Choroid plexus epithelial cell (primary cell): ENCODE measurements at regions not wholly inside any gene's neighbourhood (a gene's known extent, or its start where the extent isn't known, plus 50 kb on each side); places are given as distances from the start of the nearest gene placed in this dataset.

Experiments
- DNase-seq: peaks from one replicate; pipeline ENCODE4 v3.0.0-alpha.2; 2010; ENCODE audit warnings: low read depth
- H3K4me3 ChIP-seq: 2 replicates; pipeline ENCODE4 v1.5.1; 2011; ENCODE audit warnings: low read depth, mild to moderate bottlenecking, control low read depth, low read length, moderate library complexity
- TF ChIP-seq, protein P1 (sequence below): conservative IDR thresholded peaks from 2 replicates; pipeline ENCODE4 v1.5.1; 2011; ENCODE audit warnings: low read depth, mild to moderate bottlenecking, control low read depth, inconsistent platforms, low read length, moderate library complexity

DNA sequence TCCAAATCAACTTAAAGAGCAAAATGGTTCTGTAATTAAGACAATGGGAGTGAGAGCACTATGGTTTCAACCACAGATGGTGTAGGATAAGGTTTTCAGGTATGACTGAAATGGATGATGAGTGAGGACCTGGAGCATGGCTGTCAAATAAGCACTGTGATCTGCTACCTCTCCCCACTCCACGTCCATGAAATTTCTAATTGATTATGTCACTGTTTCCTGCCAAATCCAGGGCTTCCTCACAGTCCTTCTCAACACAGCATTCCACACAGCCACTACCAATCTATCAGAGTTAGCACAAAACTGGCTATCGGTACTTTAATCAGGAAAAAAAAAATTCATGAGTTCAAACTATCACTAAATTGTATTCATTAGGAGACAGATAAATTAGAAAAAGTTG lies 420.4 kb upstream of the WWC1 start:
- TF ChIP-seq, protein P1, sequence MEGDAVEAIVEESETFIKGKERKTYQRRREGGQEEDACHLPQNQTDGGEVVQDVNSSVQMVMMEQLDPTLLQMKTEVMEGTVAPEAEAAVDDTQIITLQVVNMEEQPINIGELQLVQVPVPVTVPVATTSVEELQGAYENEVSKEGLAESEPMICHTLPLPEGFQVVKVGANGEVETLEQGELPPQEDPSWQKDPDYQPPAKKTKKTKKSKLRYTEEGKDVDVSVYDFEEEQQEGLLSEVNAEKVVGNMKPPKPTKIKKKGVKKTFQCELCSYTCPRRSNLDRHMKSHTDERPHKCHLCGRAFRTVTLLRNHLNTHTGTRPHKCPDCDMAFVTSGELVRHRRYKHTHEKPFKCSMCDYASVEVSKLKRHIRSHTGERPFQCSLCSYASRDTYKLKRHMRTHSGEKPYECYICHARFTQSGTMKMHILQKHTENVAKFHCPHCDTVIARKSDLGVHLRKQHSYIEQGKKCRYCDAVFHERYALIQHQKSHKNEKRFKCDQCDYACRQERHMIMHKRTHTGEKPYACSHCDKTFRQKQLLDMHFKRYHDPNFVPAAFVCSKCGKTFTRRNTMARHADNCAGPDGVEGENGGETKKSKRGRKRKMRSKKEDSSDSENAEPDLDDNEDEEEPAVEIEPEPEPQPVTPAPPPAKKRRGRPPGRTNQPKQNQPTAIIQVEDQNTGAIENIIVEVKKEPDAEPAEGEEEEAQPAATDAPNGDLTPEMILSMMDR = no peak
- H3K4me3 ChIP-seq = no peak overlapping the region
- DNase-seq = no peak

DNA sequence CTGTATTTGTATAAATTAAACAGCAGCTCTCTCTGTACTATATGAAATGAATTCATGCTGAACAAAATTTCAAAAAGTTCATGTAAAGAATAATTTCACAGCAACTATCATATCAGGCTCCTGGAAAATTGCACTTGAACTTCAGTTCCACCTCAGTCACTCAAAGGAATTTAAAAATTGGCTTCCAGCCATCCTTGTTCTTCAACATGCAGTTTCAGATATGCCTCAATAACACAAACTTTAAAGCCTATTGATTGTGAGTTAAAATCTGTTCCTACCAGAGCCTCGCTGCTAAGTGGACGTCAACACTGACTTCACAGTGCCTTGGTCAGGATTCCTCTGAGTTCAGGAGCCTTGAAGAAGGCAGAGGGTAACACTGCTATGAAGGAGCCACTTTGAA lies 418.7 kb upstream of the WWC1 start:
- TF ChIP-seq, protein P1 = no peak
- peak; percentile 15 for DNase-seq

DNA sequence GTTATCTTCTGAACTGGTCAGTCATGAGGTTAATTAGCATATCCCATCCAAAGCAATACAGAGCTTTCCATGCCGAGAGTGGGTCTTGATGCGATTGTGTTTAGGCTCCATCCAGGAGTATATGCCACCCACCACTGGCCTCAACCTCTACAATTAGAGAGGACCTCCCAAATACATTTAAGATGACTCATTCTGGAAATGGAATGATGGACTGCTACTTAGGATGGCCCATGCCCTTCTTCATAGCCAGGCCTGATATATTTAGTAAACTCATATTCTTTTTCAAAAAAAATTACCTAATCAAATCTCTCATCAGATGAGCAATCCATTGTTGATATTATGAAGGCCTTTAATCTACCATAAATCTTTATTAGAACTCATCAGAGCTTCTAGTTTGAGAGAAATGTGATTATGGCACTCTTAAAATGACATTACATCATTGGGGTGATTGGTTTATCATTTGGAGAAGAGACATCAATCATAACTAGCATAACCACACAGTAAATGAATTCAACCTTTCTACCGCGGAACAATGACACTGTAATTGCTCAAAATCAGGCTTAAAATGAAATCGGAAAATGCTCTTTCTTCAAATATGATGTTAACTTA lies 414.2 kb upstream of the WWC1 start:
- DNase-seq = no peak
- TF ChIP-seq, protein P1 = no peak

More for the DNA sequence above, 418.7 kb upstream of the WWC1 start:
- no peak overlapping the region for H3K4me3 ChIP-seq

DNA sequence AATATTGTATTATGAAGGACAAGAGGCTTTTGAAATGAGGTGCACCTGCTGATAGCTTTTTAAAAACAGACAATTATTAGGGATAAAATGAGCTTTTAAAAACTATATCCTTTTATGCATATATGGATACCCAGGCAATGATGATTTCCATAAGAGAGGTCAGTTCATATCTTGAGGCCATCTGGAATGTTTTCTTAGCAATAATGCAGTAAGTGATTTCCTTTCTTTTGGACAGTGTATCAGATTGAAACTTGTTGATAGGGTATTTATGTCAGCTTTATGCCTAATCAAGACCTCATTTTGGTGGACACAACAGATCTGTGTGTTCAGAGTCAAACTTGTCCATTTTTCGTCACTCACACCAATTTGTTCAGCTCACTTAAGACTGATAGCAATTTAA lies 413.5 kb upstream of the WWC1 start:
- TF ChIP-seq, protein P1 = no peak
- H3K4me3 ChIP-seq = no peak overlapping the region
- no peak for DNase-seq

More for the DNA sequence above, 414.2 kb upstream of the WWC1 start:
- no peak overlapping the region for H3K4me3 ChIP-seq

DNA sequence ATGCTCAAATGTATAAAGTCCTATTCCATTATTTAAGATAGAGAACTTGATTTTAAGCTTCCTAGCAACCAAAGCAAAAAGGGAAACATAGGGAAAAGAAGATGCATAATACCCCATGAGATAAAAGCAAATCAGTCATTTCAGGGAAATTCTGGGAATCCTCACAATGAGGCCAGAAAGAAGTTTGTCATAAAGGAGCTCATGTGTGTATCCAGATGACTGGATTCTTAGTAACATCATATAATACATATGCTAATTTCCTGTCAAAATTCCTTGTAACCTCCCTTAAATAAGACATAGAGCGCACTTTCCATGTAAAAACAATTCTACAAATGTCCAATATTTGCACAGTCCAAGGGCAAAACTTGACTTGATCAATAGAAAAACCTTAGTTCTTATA lies 411.0 kb upstream of the WWC1 start:
- no peak overlapping the region for H3K4me3 ChIP-seq
- DNase-seq = no peak
- TF ChIP-seq, protein P1 = no peak

DNA sequence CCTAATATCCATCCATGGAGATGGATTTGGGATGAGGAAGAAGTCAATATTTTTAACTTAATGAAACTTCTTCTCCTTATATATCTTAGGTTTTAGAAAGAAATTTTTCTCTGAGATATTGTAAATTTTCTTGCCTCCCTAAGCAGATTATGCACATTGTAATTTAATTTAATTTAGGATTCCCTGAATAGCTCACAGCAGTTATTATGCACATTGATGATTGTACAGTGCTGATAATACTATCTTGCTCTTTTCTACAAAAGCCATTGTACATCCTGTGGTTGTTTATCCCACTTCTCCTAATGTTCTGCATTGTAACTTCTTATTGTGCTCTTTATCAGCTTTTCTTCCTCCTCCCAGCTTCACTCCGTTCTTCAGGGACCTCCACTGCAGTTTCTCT lies 410.4 kb upstream of the WWC1 start:
- TF ChIP-seq, protein P1 = no peak
- no peak overlapping the region for H3K4me3 ChIP-seq
- DNase-seq = no peak

DNA sequence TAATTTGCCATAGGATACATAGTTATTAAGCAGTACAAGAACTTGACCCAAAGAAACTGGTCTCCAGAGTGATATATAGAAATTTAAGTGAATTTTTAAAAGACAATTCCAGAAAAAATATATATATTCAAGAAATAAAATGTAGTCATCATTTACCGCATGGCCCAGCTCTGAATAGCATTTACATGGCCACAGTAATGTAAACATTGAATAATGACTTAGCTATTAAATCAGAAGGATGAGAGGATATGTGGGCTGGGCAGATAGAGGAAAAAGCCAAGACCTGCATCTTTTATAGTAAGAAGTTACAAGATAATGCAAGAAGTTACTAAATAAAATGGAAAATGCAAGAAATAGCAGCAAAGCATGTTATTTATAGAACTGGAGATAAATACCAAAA lies 405.2 kb upstream of the WWC1 start:
- no peak for DNase-seq
- no peak overlapping the region for H3K4me3 ChIP-seq
- TF ChIP-seq, protein P1 = no peak
